Mesothelial cell of epicardium (in vitro differentiated cells): ENCODE measurements at regions not wholly inside any gene's neighbourhood (a gene's known extent, or its start where the extent isn't known, plus 50 kb on each side); places are given as distances from the start of the nearest gene placed in this dataset.

Experiments
- DNase-seq, 2 experiments: peaks; one replicate each; pipeline ENCODE4 v3.0.0; 2021; ENCODE audit warnings: low spot score in 2 of 2; ENCODE audit not compliant: unreplicated experiment in 2 of 2
- H3K27ac Mint-ChIP-seq: 2 replicates; pipeline ENCODE4 v1.8.0; 2021; ENCODE audit warnings: mixed read lengths
- H3K27me3 Mint-ChIP-seq: 2 replicates; pipeline ENCODE4 v1.8.0; 2021; ENCODE audit warnings: low read depth, mixed read lengths
- H3K36me3 Mint-ChIP-seq: 2 replicates; pipeline ENCODE4 v1.8.0; 2021; ENCODE audit warnings: mixed read lengths
- H3K4me1 Mint-ChIP-seq: 2 replicates; pipeline ENCODE4 v1.8.0; 2021; ENCODE audit warnings: mixed read lengths
- H3K4me3 Mint-ChIP-seq: 2 replicates; pipeline ENCODE4 v1.8.0; 2021; ENCODE audit warnings: mild to moderate bottlenecking, moderate library complexity, mixed read lengths
- H3K9me3 Mint-ChIP-seq: 2 replicates; pipeline ENCODE4 v1.8.0; 2021; ENCODE audit warnings: mixed read lengths
- TF ChIP-seq, protein P1 (sequence below): fragments of 200-600 bp; sonication (generic); IDR thresholded peaks from one replicate; pipeline ENCODE4 v1.5.0; 2021; ENCODE audit warnings: antibody characterized with exemption; ENCODE audit not compliant: unreplicated experiment

DNA sequence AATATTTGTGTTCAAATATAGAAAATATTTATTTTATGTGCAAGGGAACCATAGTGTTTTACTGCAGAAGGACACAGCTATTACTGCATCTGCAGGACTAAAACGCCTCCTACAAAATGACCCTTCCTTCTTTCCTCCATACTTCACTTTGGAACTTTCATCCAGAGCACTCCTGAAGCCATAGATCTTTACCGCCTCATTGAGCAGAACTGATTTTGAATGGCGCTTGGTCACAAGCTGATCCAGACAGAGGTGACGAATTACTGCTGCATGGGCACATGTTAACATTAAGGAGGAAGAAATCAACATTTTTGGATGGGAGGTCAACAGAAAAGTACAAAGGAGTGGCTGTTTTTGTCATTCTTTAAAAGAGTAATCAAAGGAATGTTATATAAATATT lies 931.6 kb downstream of the NCAM2 start:
- Mint-ChIP-seq H3K27ac (no peak overlapping the region), H3K4me1 (peaks cover 3% of the 10 kb centered on the region), H3K36me3 (no peaks in the 10 kb centered on the region), H3K27me3 (no peaks in the 10 kb centered on the region), H3K9me3 (no peaks in the 10 kb centered on the region), H3K4me3 (no peak overlapping the region)
- TF ChIP-seq, protein P1, sequence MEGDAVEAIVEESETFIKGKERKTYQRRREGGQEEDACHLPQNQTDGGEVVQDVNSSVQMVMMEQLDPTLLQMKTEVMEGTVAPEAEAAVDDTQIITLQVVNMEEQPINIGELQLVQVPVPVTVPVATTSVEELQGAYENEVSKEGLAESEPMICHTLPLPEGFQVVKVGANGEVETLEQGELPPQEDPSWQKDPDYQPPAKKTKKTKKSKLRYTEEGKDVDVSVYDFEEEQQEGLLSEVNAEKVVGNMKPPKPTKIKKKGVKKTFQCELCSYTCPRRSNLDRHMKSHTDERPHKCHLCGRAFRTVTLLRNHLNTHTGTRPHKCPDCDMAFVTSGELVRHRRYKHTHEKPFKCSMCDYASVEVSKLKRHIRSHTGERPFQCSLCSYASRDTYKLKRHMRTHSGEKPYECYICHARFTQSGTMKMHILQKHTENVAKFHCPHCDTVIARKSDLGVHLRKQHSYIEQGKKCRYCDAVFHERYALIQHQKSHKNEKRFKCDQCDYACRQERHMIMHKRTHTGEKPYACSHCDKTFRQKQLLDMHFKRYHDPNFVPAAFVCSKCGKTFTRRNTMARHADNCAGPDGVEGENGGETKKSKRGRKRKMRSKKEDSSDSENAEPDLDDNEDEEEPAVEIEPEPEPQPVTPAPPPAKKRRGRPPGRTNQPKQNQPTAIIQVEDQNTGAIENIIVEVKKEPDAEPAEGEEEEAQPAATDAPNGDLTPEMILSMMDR = no peak
- DNase-seq = no peak

DNA sequence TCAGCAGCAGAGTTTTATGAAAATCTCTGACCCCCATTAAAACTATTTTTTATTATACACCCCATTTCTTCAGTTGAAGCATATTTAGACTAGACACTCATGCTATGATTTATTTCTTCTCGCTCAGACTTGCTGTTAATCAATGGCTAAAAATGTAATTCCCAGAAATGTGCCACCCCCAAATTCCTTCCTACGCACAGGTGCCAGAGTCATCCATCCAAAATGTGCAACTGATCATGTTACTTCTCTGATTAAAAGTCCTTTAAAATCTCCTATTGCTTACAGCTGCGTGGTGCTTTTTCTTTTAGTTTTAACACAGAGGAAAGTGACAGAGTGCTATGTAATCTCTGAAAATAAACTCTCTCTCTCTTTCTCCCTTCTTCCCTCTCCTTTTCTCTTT lies 954.4 kb downstream of the NCAM2 start:
- TF ChIP-seq, protein P1 = no peak
- Mint-ChIP-seq H3K36me3 (no peaks in the 10 kb centered on the region), H3K4me3 (no peak overlapping the region), H3K4me1 (peaks cover 5% of the 10 kb centered on the region), H3K9me3 (peaks cover 11% of the 10 kb centered on the region), H3K27ac (no peak overlapping the region), H3K27me3 (no peaks in the 10 kb centered on the region)
- no peak for DNase-seq

DNA sequence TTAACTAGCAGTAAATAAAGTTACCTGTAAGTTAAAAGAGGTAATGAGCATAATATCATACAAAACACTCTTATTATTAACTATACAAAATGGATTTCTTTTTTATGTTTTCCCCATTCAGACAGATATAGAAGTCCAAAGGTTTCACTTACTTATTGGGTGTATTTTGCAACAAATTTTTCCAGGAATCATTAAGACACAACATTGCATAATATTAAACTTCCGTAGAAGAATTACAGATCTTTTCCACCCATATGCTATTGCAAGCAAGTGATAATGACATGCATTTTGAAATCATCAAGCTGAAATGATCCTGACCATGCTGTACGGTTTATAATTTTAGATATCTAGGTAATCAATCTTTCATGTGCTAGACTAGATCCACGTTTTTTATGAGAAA lies 957.0 kb downstream of the NCAM2 start:
- Mint-ChIP-seq H3K4me3 (no peak overlapping the region), H3K27me3 (no peaks in the 10 kb centered on the region), H3K4me1 (peaks cover 5% of the 10 kb centered on the region), H3K9me3 (peaks cover 3% of the 10 kb centered on the region), H3K27ac (no peak overlapping the region), H3K36me3 (no peaks in the 10 kb centered on the region)
- TF ChIP-seq, protein P1 = no peak
- no peak for DNase-seq

DNA sequence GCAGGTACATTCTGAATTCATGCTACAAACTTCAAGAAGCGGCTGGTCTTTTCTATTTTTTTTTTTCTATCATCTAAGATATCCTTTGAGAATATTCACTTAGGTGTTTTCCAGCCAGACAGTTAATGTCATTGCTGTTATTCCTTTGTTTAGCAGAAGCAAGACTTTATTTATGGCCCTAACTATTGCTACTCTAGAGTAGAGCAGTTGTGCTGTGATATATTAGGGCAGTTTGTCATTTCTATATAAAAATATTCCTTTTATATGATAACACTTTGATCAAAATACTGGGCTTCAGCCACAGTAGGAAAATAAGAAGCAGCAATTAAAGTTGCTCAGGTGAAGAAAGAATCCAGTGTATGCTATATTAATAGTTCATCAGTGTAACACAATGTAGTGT lies 959.3 kb downstream of the NCAM2 start:
- Mint-ChIP-seq H3K4me1 (peaks cover 4% of the 10 kb centered on the region), H3K36me3 (no peaks in the 10 kb centered on the region), H3K9me3 (peaks cover 11% of the 10 kb centered on the region), H3K4me3 (no peak overlapping the region), H3K27ac (no peak overlapping the region), H3K27me3 (no peaks in the 10 kb centered on the region)
- no peak for DNase-seq
- TF ChIP-seq, protein P1 = no peak

DNA sequence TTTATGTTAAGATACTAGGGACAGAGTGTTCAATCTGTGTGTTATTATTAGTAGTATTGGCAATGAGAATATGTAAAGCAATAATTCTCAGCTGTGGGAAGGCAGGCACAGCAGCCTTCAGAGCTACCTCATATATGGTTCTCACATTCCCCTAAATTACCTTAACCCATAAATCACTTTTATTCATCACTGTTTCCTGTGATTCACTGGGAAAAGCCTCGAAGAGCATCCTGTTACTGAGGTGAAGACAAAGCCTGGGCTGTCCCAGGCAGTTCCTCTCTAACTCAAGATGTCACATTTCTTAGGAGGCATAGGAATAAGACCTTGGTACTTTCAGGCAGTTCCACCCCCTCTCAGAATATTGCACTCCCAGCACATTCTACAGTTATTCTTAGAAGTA lies 965.7 kb downstream of the NCAM2 start:
- Mint-ChIP-seq H3K36me3 (no peaks in the 10 kb centered on the region), H3K4me1 (no peaks in the 10 kb centered on the region), H3K27ac (no peak overlapping the region), H3K27me3 (no peaks in the 10 kb centered on the region), H3K9me3 (peaks cover 50% of the 10 kb centered on the region), H3K4me3 (no peak overlapping the region)
- TF ChIP-seq, protein P1 = no peak
- DNase-seq = no peak

DNA sequence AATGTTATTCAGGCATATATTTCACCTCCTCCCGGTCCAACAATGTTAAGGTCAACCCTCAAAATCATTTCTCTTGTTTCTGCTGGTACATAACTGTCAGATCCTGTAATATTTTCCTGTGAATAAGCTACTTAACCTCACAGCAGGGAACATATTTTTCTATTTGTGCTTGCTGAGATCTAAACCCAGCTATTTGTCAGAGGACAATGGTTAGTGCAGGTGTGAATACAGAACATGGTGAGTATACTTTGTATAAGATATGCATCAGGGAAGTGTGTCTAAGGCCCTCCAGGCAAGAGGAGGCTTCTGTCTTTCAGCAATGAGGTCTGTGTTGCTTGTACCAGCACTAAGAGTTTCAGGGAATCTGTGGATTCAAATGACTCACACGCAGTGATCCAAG lies 970.6 kb downstream of the NCAM2 start:
- TF ChIP-seq, protein P1 = no peak
- no peak overlapping the region for H3K4me3 Mint-ChIP-seq
- no peak for DNase-seq
- no peaks in the 10 kb centered on the region for H3K27me3 Mint-ChIP-seq
- no peak overlapping the region for H3K27ac Mint-ChIP-seq
- H3K4me1 Mint-ChIP-seq = peaks cover 4% of the 10 kb centered on the region
- H3K9me3 Mint-ChIP-seq = peaks cover 31% of the 10 kb centered on the region
- H3K36me3 Mint-ChIP-seq = no peaks in the 10 kb centered on the region
